H7 (cell line): ENCODE measurements at regions not wholly inside any gene's neighbourhood (a gene's known extent, or its start where the extent isn't known, plus 50 kb on each side); places are given as distances from the start of the nearest gene placed in this dataset.
"Not testable (repeated sequence)": the region's sequence is repeated elsewhere in the genome, so short reads cannot be mapped to it uniquely, and the experiment has no call there.

Source experiments
- DNase-seq: peaks from one replicate; pipeline ENCODE4 v3.0.0; 2012
- H3K27me3 ChIP-seq: 2 replicates; pipeline ENCODE4 v1.6.0; 2011; ENCODE audit warnings: mild to moderate bottlenecking, low read length; ENCODE audit not compliant: control insufficient read depth, insufficient read depth
- H3K36me3 ChIP-seq: replicated peaks from 2 replicates; pipeline ENCODE4 v1.5.1; 2011; ENCODE audit warnings: low read length; ENCODE audit not compliant: control insufficient read depth, insufficient read depth
- H3K4me3 ChIP-seq: 2 replicates; pipeline ENCODE4 v1.5.1; 2011; ENCODE audit warnings: low read depth, mild to moderate bottlenecking, control low read depth, low read length, moderate library complexity; ENCODE audit not compliant: insufficient read depth

DNA sequence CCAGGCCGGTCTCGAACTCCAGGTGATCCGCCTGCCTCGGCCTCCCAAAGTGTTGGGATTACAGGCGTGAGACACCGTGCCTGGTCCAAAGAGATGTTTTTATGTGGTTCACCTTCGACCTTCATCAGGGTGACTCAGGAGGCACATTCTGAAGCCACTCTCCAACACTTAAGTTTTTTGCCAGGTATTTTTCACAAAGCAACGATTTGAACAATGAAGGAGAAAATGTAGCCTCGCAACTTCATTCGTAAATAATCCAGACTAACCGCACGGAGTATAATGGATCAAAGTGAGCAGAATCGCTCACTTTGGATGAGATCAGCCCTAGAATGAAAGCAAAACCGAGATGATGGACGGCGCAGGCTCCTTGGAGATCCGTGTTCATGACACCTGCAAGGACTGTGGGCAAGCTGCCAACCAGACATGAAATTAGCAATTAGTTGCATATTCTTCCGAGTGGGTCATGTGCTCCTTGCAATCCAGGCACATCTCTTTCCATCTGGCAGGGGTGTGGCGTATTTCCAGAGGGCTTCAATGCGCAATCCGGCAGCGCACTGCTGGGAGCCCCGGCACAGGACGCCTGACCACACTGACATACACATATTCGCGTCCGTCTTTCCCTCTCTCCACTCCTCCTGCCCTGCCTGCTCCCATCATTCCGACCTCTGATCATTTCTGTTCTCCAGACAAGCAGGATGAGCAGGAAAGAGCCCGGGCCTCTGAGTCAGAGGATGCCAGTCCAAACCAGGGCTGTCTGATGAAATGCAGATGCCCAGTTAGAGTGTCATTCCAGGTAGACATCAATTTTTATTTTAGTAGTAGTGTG is 148.4 kb downstream of the KLF6 start:
- H3K36me3 ChIP-seq, result no peaks in the 10 kb centered on the region
- H3K27me3 ChIP-seq, result no peaks in the 10 kb centered on the region
- H3K4me3 ChIP-seq, result no peak overlapping the region
- no peak for DNase-seq

DNA sequence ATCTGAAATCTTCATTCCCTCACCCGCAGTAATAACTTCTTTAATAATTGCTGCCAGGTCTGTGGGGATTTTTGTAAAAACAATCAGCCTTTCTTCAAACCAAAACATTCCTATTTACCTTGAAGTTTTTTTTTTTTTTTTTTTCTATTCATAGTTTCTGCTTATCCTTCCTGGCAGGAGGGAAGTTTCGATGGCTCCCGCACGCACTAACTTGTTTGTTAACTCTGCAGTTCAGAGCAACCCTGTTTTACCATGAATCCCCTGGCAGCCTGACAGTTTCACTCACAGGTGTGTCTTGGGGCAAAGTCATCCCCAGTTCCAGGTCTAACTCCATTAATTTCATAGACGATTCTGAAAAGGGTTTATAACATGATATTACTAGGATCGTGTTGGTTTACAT is 149.3 kb downstream of the KLF6 start:
- no peaks in the 10 kb centered on the region for H3K27me3 ChIP-seq
- no peaks in the 10 kb centered on the region for H3K36me3 ChIP-seq
- H3K4me3 ChIP-seq, result no peak overlapping the region
- DNase-seq, result no peak

DNA sequence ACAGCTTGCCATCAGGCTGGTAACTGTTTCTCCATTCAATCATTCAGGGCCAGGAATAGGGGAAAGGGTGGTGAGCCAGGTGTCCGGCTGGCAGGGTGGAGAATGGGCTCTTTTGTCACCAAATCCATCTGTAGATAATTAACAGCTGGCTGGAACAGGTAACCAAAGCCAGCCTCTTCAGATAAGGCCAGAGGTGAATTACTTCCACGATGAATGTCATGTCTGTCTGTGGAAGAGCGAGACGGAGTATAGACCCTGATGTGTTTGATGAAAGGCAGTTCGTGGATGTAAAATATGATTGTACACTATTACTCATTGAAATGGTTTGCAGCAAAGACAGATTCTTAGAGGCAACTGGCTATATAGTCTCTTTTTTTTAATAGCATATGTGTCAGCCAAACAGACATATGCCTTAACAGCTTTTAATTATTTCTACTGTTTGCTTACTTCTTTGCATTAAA is 149.8 kb downstream of the KLF6 start:
- DNase-seq, result no peak

DNA sequence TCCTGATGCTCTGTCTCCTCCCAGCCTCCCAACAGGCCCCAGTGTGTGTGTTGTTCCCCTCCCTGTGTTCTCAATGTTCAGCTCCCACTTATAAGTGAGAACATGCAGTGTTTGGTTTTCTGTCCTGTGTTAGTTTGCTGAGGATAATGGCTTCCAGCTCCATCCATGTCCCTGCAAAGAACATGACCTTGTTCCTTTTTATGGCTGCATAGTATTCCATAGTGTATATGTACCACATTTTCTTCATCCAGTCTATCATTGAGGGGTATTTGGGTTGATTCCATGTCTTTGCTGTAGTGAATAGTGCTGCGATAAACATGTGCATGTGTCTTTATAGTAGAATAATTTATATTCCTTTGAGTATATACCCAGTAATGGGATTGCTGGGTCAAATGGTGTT is 150.4 kb downstream of the KLF6 start:
- not testable (repeated sequence) for H3K4me3 ChIP-seq, DNase-seq, H3K36me3 ChIP-seq, H3K27me3 ChIP-seq

More for the DNA sequence above, 149.8 kb downstream of the KLF6 start:
- H3K4me3 ChIP-seq, result no peak overlapping the region
- no peaks in the 10 kb centered on the region for H3K27me3 ChIP-seq
- H3K36me3 ChIP-seq, result no peaks in the 10 kb centered on the region

DNA sequence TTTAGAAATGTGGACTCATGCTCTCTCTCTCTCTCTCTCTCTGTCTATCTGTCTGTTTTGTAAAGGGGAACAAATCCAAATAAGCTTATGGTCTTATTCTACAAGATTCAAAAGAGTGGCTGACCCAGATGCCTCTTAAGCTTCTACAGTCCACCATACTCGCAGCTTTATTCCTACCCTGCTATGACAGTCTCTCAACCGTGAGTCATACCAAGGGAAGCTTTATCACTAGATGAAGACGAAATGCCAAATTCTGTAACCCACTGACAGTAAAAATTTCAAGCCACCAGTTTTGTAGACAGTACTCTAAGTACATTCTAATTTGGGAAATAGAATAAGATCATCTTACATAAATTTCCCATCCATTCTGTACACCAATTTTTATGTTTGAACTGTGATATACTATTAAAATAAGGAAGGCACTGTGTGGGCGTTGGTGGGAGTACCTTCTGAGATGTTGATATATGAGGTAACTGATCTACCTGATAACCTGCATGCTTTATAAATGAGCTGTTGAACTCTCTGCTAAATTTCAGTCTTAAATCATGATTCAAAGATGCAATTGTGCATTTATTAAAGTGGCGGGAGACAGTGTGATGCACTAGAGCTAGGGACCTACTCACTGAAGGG is 153.2 kb downstream of the KLF6 start:
- Histone ChIP-seq H3K27me3 (no peaks in the 10 kb centered on the region), H3K4me3 (no peak overlapping the region), H3K36me3 (no peaks in the 10 kb centered on the region)
- no peak for DNase-seq

DNA sequence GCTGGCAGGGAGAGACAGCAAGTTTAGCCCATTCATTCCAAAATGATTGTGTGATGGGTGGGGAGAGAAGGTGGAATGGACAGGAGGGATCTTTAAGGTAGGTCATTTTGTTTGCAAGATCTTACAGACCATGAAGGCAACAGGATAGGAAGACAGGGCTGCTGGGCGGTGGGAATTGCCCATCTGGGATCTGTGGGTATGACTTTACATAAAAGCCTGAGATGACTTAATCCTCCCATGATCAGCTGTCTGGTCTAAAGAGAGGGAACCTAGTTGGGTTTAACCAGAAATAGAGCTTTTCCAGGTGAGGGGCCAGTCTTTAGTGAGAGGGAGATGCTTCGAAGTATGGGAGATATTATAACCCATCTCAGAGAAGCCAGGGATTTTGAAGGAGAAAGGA is 153.7 kb downstream of the KLF6 start:
- DNase-seq, result no peak
- no peaks in the 10 kb centered on the region for H3K36me3 ChIP-seq
- H3K4me3 ChIP-seq, result no peak overlapping the region
- H3K27me3 ChIP-seq, result no peaks in the 10 kb centered on the region

DNA sequence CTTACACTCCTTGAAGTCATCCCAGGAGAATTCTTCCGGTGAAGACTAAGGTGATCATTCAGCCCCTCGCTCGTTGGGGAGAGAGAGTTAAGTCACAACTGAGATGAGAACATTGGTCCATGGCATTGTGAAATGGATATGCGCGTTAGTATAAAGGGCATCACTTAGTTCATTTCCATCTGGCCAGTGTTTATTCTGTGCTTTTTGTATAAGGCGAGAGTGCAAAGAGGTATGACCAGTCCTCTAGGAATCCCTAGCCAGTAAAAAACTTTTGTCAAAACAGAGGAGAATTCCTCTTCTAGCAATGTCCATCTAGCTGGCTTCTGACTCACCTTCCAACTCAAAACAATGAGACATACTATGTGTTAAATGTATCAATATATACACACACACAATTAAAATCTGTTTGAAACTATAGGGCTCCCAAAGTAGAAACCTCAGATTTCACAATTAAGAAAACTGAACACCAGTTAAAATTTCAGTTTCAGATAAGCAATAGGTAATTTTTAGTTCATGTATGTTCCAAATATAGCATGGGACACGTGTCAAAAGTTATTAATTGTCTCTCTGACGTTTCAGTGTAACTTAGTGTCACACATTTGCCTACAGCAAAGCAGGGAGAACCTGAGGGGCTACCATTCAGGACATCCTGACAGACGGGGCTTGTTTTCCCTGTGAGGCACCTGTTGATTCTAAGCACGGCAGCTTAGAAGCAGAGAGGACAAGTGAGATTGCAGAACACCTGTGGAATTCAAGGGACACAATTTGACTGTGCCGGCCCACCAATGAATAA is 158.9 kb downstream of the KLF6 start:
- H3K36me3 ChIP-seq, result no peaks in the 10 kb centered on the region
- no peak overlapping the region for H3K4me3 ChIP-seq
- DNase-seq, result no peak
- no peaks in the 10 kb centered on the region for H3K27me3 ChIP-seq

DNA sequence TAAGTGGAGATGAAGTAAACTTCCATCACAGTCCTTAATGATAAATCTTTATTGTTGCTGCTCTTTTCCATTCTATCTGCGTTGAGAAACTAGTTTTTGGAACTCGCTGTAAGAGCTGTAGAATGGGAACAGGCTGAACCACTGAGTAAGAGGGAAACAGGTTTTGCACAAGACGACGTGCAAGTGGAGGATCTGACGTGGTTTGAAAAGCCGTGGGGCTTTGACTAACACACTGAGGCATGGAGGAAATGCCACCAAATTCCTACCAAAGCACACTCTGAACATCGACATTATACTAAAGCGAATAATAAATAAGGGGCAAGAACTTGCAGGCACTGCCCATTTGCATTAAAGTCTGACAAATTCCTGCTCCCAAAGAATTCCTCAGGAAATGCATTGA is 160.6 kb downstream of the KLF6 start:
- H3K27me3 ChIP-seq, result no peaks in the 10 kb centered on the region
- no peak for DNase-seq
- H3K4me3 ChIP-seq, result no peak overlapping the region
- H3K36me3 ChIP-seq, result no peaks in the 10 kb centered on the region

DNA sequence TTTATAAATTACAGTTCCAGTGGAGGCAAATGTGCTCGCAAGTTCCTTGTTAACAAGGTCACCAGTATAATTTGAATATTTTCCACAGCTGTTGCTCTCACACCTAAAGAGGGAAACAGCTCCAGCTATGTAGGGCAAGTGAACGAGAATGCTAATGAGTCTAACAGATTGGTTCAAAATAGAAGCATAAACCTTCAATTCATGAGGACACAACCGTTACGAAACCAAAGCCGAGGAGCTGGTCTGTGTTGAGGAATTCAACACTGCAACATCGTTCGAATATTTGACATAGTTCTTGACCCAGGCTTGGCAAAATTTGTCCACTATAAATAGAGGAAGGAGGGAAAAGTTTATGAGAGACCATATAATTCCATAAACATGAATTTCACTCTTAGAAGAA is 161.3 kb downstream of the KLF6 start:
- no peak for DNase-seq
- H3K27me3 ChIP-seq, result no peaks in the 10 kb centered on the region

DNA sequence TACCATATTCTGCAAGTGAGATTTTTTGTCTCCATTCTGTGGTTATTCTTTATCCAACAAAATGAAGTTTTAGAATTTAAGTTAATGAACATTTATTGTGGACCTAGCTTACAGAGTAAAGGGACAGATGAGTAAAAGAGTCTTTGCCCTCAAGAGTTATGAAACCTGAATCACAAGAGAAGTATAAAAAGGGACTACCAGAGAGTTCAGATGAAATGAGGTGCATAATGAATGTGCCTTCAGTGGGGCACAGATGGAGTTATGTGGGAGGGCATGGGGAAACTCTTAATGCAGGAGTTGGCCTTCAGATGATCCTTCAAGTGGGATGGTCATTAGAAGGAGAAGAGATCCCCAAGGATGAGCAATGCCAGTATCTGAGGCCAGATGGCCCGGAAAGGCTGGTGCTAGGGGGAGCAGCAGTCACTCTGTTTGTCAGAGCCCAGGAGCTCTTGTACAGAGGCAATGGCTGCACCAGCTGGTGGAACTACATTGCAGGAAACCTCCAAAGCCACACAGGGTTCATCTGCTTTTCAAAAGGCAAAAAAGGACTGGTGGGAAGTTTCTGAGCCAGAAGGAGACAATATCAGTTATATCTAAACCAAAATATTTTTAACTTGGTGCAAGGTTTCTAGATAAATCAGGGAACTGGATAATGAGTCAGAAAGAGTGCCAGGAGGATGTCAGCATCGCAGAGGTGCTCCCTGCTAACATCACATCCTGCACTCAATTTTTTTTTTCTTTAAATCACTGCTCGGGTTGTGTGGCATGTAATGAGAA is 162.0 kb downstream of the KLF6 start:
- Histone ChIP-seq H3K36me3 (no peaks in the 10 kb centered on the region), H3K27me3 (no peaks in the 10 kb centered on the region), H3K4me3 (no peak overlapping the region)
- DNase-seq, result no peak

More for the DNA sequence above, 161.3 kb downstream of the KLF6 start:
- Histone ChIP-seq H3K36me3 (no peaks in the 10 kb centered on the region), H3K4me3 (no peak overlapping the region)

DNA sequence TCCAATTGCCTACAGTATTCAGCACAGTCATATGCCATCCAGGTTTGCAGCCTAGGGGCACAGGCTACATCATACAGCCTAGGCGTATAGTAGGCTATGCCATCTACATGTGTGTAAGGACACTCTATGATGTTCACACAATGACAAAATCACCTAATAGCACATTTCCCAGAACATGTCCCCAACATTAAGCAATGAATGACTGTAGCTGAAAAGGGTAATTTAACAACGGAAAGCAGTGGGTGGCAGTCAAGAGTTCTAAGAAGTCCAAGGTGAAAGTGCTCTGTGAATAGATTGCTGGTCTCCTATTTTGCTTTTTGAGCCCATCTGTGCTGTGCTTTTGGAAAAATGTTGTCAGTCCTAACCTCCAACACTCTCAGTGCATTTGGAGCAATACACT is 162.6 kb downstream of the KLF6 start:
- no peaks in the 10 kb centered on the region for H3K27me3 ChIP-seq
- H3K4me3 ChIP-seq, result no peak overlapping the region
- no peaks in the 10 kb centered on the region for H3K36me3 ChIP-seq
- DNase-seq, result no peak

DNA sequence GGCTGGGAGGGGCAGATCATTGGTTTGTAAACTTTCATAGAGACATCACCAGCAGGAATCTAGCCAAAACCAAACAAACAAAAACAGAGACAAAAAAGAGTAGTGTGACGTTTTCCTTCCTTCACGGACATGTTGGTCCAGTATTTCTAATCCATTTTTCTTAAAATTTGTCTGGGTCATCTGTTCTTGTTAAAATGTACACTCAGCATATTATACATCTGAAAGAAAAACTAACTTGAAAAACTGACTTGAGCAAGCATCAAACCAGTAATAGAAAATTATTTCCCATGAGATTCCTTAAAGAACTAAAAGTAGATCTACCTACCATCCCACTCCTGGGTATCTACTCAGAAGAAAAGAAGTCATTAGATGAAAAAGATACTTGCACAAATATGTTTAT is 164.2 kb downstream of the KLF6 start:
- no peaks in the 10 kb centered on the region for H3K36me3 ChIP-seq
- H3K27me3 ChIP-seq, result no peaks in the 10 kb centered on the region
- no peak for DNase-seq
- H3K4me3 ChIP-seq, result no peak overlapping the region

DNA sequence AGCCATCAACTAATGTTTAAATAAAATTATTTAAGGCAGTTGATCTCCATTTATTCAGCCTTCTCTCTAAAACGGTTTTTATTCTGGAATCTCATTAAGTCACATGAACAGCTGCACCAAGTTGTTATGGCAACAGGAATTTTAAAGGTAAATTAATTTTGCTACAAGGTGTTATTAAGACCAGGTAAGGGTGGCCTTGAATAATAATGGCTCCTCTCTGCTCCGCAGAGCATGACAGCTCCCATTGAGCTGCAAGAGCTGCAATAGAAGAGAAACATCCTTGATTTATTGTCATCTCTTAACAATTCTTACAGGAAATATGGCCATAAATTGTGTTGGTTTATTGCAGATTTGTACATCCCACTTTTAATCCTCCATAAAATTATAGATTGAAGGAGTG is 165.8 kb downstream of the KLF6 start:
- DNase-seq, result no peak
- Histone ChIP-seq H3K27me3 (no peaks in the 10 kb centered on the region), H3K36me3 (no peaks in the 10 kb centered on the region), H3K4me3 (no peak overlapping the region)

DNA sequence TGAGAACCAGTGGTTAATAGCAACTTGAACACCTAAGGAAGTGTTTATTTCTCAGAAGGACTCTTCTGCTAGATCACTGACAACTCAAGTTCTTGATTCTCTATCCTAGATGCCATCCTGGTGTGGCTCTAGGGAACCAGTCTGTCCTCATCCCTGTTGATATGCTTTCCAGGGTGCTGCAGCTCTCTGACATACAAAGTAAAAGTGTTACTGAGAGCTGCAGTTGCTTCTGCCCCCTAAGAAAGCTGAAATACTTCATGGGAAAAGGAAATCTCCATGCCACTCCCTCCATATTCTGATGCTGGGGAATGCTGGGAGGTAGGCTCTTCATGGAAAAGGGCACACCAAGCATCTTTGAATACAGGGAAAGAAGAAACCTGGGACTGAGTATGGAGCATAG is 168.1 kb downstream of the KLF6 start:
- no peak for DNase-seq

More for the DNA sequence above, 168.1 kb downstream of the KLF6 start:
- H3K27me3 ChIP-seq, result no peaks in the 10 kb centered on the region
- H3K4me3 ChIP-seq, result no peak overlapping the region
- no peaks in the 10 kb centered on the region for H3K36me3 ChIP-seq
